Medulla oblongata (tissue), 1 donor: ENCODE measurements at regions not wholly inside any gene's neighbourhood (a gene's known extent, or its start where the extent isn't known, plus 50 kb on each side); places are given as distances from the start of the nearest gene placed in this dataset.

Experiments
- DNase-seq: peaks from one replicate; pipeline ENCODE4 v3.0.0-alpha.2; 2015; ENCODE audit errors: extremely low spot score

DNA sequence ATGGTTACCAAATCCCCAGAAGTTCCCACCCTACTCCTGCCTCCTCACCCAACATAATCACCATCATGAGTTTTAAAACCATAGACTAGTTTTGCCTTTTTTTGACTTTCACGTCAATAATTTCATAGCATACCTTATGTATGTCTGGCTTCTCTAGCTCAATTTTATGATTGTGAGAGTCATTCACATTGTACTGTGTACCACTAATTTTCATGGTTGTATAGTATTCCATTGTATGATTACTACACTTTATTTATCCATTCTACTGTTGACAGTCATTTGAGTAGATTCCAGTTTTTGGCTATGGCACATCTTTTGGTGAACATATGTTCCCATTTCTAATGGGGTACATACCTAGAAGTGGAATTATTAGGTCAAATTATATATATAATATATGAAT, 195.3 kb upstream of the TCF21 start:
- no peak for DNase-seq

DNA sequence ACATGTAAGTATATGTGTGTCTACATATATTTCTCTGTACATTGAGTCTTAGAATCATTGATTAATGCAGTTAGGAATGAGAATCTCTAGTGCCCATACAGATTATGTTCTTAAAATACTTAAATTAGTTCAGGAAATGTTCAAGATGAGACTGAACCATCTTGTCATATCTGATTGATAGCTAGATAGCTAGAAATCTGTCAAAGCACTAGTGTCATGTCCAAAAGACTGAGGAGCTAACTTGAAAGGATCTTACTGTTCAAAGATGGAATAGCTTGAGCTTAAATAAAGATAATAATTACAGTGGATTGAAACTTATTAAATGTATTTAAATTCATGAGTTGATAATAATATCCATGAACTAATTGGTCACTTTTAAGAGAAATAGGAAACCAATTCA, 191.7 kb upstream of the TCF21 start:
- DNase-seq, result no peak

DNA sequence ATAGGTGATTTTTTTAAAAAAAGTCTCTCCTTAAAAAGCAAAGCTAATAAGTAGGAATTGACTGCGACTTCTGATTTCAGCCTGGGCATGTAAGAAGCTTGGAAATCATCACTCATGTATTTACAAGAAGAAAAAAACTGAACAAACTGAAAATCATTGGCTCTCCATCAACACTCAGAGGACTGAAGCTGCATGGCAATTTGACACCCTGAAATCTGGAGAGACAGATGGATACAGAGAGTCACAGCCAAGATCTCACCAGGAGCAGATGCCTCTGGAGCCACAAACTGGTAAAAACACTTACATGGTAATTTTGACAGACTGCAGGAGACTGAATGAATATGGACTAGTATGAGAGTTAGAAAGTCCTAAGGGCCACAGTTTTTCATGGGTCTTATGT, 191.2 kb upstream of the TCF21 start:
- DNase-seq, result no peak

DNA sequence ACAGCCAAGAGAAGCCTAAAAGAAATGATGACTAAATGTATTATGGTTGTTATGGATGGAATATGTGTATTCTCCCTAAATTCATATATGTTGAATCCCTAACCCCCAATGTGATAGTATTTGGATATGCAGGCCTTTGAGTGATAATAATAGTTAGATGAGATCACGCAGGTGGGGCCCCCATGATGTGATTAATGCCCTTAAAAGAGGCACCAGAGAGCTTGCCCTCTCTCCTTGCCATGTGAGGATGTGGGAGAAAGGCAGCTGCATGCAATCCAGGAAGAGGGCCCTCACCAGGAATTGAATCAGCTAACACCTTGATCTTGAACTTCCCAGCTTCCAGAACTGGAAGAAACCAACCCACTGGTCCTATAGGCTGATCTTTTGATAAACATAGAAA, 190.6 kb upstream of the TCF21 start:
- DNase-seq, result no peak

DNA sequence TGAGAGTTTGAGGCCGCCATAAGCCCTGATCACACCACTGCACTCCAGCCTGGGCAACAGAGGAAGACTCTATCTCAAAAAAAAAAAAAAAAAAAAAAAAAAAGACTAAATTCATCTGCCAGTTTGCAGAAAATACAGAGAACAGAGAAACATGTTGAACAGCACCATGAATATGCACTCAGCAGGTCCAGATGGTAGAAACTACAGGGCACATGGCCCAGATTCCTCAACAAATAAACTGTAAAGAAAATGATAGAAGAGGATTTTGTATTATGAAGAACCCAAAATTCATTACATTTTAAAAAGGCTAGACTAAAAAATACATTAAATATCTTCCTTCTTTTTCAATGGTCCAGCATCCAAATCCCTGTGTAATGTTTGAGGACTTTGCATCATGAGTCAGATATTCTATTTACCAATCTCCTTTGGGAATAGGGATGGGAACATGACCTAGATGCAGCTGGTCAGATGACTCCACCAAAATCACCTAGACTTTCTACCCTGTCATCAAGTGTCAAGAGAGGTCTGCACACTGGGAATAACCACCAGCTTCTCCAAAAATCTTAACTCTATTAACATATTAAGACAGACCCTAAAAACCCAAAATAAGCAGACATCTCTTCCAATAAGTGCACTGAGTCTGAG, 189.1 kb upstream of the TCF21 start:
- DNase-seq, result no peak

DNA sequence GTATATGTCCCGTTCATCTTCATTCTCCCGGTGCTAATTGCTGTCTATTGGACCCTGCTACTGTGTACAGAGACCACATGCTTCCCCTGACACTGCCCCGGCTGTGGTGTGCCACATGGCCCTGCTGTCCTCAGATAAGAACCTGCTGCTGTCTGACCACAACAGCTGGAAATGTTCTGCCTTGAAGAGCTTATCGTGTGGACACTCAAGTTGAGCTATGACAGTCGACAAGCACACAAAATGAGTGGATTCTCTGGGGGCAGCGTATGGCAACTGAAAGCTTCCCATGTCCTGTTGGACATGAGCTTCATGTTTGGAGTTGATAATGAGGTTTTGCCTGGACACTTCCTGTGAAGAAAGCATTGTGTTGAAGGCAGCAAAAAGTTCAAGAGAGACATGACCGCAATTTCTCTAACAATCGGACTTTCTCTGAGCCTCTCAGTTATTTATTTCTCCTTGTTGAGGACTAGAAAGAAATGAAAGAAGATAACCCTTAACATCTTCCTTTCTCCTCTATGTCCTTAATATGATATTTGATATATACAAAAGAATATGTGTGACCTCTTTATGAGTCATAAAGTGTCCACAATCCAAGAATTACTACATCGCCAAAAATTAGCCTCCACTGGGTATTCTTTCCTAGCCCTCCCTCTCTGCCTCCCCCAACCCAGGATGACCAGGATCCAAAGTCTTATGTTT, 187.1 kb upstream of the TCF21 start:
- DNase-seq, result no peak

DNA sequence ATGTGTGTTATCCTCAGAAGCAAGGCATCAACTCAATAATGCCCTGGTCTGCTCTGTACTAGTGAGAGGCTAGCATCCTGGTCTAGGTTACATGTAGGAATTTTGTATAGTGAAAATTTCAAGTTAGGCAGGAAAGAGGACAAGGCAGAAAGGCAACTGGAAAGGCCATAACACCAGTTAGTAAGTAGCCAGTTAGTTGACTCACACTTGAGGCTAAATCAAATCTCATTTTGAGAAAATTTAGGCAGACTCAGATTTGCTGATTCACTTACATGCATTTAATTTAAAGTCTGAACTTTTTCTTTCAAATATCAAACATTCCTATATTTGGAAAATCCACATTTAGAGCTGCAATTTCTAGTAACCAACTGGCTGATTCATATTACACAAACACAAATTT, 184.5 kb upstream of the TCF21 start:
- DNase-seq, result no peak

DNA sequence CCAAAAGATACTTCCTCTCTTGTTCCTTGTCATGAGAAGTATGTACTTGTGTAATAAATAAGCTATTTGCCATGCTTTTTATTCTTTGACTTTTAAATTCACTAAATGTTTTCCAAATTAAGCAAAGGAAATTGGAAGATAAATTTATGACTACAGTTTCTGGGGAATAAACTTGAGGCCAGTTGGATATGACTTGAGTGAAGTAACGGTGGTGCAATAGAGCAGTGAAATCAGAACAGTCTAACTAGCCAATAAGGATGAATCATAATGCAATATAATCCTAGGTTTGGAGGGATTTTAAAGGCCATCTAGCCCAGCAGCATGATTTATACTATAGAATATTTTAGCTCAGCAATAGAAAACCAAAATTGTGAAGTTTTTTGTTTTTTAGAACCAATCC, 183.8 kb upstream of the TCF21 start:
- no peak for DNase-seq

DNA sequence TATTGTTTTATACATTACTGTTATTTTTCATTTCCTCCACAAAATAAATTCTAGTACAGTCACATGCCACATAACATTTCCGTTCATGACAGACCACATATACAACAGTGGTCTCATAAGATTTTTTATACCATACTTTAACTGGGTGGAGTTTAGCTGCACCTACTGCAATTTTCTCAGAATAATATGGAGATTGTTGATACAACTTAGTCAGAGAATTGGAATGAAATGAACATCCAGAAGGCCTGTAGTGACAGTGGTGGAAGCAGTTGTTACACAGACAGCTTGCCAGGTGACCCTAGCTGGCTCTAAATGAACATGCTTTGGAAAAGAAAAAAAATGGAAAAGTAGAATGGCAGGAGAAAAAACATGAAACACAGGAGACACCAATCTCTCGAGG, 183.2 kb upstream of the TCF21 start:
- DNase-seq, result no peak

DNA sequence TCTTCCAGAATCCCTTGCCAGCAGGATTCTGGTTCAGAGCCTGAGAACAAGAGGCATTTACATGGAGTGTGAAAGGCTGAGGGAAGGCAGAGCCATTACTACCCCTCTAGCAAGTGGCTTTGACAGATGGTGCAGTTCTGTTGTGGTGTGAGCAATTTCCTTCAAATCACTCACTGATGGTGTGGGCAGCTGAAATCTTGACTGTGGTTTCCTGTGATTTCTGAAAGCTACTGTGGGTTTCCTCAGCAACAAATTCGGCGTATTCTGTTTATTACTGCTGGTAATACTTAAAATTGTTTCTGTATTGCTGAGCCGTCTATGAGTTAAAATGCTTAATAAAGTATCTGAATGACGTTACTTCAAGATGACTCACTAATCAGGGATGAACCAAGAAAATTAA, 181.5 kb upstream of the TCF21 start:
- peak; percentile 2 for DNase-seq

DNA sequence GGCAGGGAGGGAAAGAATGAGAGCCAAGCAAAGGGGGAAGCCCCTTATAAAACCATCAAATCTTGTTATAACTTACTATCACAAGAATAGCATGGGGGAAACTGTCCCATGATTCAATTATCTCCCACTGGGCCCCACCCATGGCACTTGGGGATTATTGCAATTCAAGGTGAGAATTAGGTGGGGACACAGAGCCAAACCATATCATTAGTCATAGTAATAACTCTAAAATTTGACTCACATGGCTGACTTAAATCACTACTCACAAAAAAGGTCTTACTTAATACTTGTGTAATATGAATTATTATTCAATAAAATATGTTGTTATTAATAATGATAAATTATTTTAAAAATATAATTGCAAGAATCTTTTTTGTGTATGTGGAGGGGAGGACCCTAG, 178.1 kb upstream of the TCF21 start:
- DNase-seq, result no peak

DNA sequence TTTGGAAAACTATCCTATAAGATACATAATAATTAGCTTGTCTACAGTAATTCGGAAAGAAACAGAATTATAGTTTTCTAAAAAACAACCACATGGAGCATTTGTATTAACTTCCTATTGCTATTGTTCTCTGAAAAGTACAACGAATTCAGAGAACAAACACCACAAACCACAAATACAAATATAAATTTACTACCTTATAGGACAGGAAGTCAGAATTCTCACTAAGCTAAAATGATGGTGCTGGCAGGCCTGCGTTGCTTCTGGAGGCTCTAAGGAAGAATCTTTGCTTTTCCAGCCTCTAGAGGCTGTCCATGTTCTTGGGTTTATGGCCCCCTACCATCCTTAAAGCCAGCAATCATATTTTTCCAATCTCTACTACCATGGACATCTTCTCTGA, 173.6 kb upstream of the TCF21 start:
- no peak for DNase-seq

DNA sequence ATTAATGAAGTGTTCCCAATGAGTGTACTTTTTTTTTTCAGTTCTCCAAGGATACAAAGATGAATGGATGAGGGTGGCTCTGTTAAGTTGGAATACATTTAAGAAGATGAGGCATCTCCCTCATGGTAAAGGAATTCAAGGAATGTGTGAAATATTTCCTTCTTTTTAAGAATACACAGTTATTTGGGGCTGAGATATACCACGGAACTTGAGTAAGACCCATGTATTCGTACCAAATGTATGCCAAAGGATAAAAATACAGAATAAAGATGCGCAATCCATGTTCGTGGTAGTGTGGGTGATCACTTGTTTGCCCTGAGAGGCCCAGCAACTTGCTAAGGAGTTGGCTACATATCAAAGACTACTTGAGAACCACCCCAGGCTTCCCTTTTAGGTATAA, 164.2 kb upstream of the TCF21 start:
- DNase-seq, result no peak

DNA sequence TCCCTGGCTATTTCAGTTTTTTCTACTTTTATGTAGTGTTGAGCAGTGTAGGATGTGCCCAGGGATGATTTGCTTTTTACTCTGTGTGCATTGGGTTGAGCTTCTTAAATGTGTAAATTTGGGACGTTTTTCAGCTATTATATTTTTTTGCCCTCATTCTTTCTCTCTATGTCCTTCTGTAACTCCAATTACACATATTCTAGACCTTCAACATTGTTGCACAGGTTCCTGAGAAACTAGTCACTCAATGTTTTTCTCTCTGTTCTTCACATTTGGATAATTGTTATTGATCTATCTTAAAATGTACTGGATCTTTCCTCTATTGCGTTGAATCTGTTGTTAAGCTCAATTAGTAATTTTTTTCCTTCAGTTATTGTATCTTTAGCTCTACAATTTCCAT, 162.7 kb upstream of the TCF21 start:
- DNase-seq, result no peak

DNA sequence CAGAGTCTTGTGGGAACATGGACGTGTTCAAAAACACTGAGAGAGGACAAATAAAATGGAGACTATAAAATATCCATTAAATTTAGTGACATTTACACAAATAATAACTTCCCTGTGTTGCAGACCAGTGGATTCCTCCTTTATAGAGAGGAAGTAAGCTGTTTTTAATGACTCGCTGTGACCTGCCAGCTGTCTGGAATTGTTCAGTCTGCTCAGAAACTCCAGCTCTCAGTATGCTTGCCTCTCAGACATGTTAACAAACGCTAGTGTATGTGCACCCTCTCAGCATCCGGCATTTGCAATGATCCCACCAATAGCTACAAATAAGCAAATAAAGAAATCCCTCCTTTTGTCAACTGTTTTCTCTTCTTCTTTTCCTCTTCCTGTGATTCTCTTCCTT, 158.0 kb upstream of the TCF21 start:
- DNase-seq, result no peak

DNA sequence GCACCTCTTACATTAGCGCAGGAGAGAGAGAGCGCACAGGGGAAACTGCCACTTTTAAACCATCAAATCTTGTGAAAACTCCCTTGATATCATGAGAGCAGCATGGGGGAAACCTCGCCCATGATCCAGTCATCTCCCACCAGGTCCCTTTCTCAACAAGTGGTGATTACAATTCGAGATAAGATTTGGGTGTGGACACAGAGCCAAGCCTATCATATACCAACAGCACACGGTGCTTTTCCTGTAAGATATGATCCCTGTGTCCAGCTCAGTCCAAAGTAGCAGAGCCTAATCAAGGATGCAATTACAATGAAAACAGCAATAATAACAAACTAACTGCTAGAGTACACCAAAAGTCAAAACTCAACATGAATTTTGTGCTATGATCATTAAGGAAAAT, 148.7 kb upstream of the TCF21 start:
- no peak for DNase-seq

DNA sequence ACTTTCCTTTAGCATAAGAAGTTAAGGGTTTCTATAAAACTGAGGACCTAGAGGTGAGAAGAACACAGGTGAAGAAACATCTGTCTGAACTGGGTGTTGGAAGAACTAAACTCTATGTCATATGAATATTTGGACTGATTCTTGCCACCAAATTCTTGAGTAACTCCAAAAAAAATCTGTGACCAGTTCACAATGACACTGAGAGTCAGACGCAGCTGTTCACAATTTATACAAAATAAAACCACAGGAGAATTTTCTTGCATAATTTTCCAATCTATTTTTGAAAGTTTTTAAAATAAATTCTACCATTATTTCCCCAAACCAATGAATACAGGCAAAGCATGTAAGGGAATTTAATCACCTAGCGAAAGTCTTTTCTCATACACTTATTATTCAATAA, 148.1 kb upstream of the TCF21 start:
- no peak for DNase-seq

DNA sequence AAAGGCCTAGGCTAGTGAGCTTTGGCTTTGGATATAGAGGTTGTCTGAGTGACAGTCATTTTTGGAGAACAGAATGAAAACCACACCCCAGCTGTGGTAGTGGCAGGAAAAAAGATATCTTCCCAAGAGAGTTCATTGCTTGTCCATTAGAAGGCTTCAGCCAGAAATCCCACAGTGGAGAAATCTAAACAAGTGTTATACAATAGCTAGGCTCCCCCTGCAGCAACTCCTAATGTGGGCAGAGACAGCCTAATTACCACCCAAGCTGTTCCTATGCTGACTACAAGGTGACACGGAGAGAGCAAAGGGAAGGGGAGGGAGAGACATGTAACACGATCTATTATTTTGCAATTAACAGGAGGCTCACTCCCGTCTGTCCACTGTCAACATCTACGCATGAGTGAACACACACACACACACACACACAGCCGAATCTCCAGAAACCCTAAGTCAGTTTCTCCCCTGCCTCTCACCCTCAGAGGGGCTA, 147.5 kb upstream of the TCF21 start:
- no peak for DNase-seq

DNA sequence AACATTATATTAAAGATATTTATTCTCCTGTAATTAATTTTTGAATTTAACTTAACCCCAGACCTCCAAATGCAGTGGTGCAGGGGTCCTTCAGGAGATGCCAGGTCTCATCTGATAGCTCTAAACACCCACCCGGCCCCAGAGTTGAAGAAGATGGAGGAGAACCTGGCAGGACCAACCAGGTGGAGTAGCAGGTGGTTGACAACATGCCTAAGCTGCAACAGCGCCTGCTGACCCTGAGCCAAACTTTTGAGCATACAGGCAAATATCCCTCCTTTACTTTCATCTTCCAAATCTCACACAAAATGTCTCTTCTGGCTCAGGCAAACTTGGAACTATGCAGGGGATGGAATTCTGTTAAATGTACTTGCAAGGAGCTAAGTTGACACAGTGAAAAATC, 145.3 kb upstream of the TCF21 start:
- DNase-seq, result no peak

DNA sequence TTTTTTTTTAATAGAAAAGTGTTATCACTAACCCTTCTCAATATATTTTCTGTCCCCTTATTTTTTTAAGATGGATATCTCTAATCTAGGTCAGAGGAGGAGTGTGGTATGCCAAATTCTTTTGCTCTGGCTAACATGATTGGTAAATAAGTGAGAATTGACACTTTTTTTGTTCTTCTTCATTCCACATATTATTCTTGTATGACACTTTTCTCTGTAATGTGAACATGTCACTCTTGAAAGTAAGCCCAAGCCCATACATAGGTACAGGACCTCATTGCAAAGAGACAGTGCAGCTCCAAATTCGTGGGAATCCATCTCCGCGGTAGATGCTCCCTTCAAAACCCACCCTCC, 142.5 kb upstream of the TCF21 start:
- DNase-seq, result no peak

DNA sequence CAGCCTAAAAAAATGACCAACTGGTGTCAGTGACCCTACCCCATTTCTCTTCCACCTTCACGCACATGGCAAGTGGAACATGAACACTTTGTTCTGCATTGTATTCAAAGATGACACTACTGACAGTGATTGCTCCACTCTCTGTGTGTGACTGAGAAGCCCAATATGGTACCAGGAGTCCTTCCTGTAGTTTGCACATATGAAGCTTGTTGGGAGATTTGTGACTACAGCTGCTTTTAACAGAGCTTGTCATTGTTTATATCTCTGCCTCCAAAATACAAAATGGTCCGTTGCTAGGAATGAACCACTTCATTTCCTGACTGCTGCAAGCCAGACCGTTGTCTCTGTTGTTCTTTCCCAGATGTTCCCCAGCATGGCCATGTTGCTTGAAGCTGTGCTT, 140.3 kb upstream of the TCF21 start:
- DNase-seq, result no peak

DNA sequence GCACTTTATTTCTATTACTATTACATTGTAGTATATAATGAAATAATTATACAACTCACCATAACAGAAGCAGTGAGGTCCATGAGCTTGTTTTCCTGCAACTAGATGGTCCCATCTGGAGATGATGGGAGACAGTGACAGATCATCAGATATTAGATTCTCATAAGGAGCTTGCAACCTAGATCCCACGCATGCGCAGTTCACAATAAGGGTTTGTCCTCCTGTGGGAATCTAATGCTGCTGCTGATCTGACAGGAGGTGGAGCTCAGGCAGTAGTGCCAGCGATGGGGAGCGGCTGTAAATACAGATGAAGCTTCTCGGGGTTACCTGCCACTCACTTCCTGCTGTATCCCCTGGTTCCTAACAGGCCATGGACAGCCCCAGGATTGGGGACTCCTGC, 139.5 kb upstream of the TCF21 start:
- DNase-seq, result no peak

DNA sequence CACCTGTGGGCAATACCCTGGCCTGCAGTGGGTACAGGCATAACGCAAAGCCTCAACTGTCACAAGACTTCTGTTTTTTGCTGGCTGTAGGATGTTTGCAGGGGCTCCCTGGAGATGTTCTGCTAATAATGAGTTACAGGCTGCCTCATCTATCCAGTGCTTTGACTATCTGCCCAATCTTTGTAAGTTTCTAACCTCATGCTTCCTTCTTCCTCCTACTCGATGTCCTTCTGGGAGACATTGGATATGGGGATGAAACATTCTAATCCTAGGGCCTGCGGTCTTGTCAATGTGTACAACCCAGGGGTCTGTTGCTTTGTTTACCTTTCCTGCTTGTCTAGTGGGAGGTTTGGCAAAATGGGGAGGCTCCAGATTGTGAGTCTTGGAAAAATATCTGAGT, 136.8 kb upstream of the TCF21 start:
- no peak for DNase-seq

DNA sequence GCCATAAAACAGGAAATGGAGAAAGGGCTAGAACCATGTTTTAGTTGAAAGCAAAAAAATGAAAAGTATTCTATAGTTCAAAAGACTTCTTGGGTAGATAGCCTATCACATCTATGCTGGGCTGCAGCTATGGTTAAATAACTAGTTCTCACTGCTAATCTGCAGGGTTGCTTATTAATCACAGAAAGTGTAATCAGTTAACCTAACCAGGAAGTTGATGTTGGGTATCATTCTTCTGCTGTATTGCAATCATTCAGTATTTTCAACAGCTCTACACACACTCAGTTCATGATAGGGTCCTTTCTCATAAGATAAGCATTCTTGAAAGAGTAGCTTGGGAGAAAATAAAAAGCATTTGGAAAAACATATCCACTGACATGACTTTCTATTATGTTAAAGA, 135.2 kb upstream of the TCF21 start:
- no peak for DNase-seq
